Osteoblast (primary cell): ENCODE measurements at regions not wholly inside any gene's neighbourhood (a gene's known extent, or its start where the extent isn't known, plus 50 kb on each side); places are given as distances from the start of the nearest gene placed in this dataset.
A peak's percentile ranks its signal among the peaks of the same experiment; 100 is the strongest.

Source experiments
- DNase-seq: peaks from one replicate; pipeline ENCODE4 v3.0.0; 2011; ENCODE audit warnings: low spot score, mixed read lengths; ENCODE audit not compliant: insufficient read length; ENCODE audit errors: missing footprints
- H2AFZ ChIP-seq: 2 replicates; pipeline ENCODE4 v1.6.0; 2011; ENCODE audit warnings: mild to moderate bottlenecking, low read length
- H3K27ac ChIP-seq: 2 replicates; pipeline ENCODE4 v1.5.1; 2011; ENCODE audit warnings: mild to moderate bottlenecking, low read depth, low read length, moderate library complexity
- H3K27me3 ChIP-seq: 2 replicates; pipeline ENCODE4 v1.6.0; 2012; ENCODE audit warnings: mild to moderate bottlenecking, control low read depth, inconsistent platforms, low read length, moderate library complexity; ENCODE audit not compliant: insufficient read depth
- H3K36me3 ChIP-seq: 2 replicates; pipeline ENCODE4 v1.5.1; 2011; ENCODE audit warnings: mild to moderate bottlenecking, low read length, control low read depth, moderate library complexity; ENCODE audit not compliant: insufficient read depth
- H3K4me1 ChIP-seq: 2 replicates; pipeline ENCODE4 v1.5.1; 2011; ENCODE audit warnings: mild to moderate bottlenecking, low read length, control low read depth, moderate library complexity; ENCODE audit not compliant: insufficient read depth
- H3K4me2 ChIP-seq: 2 replicates; pipeline ENCODE4 v1.6.0; 2011; ENCODE audit warnings: mild to moderate bottlenecking, low read length; ENCODE audit not compliant: insufficient read depth
- H3K4me3 ChIP-seq: fragments of 200-600 bp; sonication (generic); 3 replicates; pipeline ENCODE4 v1.5.1; 2012; ENCODE audit warnings: mild to moderate bottlenecking, low read length, inconsistent platforms; ENCODE audit not compliant: insufficient read depth
- H3K79me2 ChIP-seq: 2 replicates; pipeline ENCODE4 v1.6.0; 2012; ENCODE audit warnings: mild to moderate bottlenecking, low read length, control low read depth, inconsistent platforms; ENCODE audit not compliant: insufficient read depth
- H3K9me3 ChIP-seq: 2 replicates; pipeline ENCODE4 v1.5.1; 2011; ENCODE audit warnings: low read depth, low read length, control low read depth
- H4K20me1 ChIP-seq: 2 replicates; pipeline ENCODE4 v1.6.0; 2012; ENCODE audit warnings: mild to moderate bottlenecking, low read length, control low read depth; ENCODE audit not compliant: insufficient read depth
- CTCF ChIP-seq: IDR thresholded peaks from 2 replicates; pipeline ENCODE4 v1.5.1; 2011; ENCODE audit warnings: mild to moderate bottlenecking, low read depth, low read length, moderate library complexity; ENCODE audit errors: extremely low read depth

DNA sequence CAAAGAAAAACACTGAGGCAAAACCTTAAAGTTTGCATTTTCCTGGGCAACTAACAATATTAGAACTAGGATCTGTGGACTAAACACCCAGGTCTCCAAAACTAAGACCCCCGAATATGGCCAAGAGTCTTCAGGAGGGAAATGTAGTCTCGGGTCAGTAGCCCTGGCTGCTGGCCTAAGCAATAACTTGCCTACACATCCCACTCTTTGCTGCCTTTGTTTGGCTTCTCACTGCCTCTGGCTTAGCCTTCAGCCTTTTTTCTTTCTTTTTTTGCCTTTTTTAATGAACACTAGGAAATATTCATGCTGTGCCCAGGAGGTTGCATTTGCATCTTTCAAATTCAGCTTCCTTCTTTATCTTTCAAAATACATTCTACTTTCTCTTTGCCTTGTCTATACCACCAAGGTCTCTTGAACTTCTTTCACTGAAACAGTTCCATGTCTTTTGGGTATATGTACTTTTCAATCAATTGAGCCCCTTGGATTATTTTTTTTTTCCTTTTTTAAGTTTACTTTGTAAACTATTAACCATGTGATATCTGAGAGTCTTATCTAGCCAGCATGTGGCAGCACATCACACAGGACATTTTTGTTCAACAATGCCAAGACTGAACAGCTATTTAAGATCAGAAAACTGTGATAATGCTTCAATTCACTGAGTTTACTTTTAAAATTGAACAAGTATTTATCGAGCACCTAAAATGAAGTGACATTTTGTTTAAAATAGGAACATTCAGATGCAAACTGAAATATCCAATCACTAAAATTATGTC, 165.0 kb upstream of the TRPC6 start:
- no peaks in the 10 kb centered on the region for H3K36me3 ChIP-seq
- peak overlapping the region; percentile 56 for H3K4me2 ChIP-seq
- no peaks in the 10 kb centered on the region for H3K4me1 ChIP-seq
- H3K9me3 ChIP-seq, result no peaks in the 10 kb centered on the region
- no peak for TF ChIP-seq CTCF
- no peaks in the 10 kb centered on the region for H4K20me1 ChIP-seq
- no peaks in the 10 kb centered on the region for H3K79me2 ChIP-seq
- H2AFZ ChIP-seq, result peak overlapping the region; percentile 64
- no peak overlapping the region for H3K27ac ChIP-seq
- no peak overlapping the region for H3K4me3 ChIP-seq
- no peaks in the 10 kb centered on the region for H3K27me3 ChIP-seq
- DNase-seq, result no peak

- H3K9me3 ChIP-seq, result no peaks in the 10 kb centered on the region
- H3K36me3 ChIP-seq, result no peaks in the 10 kb centered on the region
- DNase-seq, result peak; percentile 32
- H3K4me3 ChIP-seq, result no peak overlapping the region
- H3K79me2 ChIP-seq, result no peaks in the 10 kb centered on the region
- H3K4me2 ChIP-seq, result no peak overlapping the region
- H3K4me1 ChIP-seq, result no peaks in the 10 kb centered on the region
- no peaks in the 10 kb centered on the region for H4K20me1 ChIP-seq
- H3K27me3 ChIP-seq, result no peaks in the 10 kb centered on the region
- H3K27ac ChIP-seq, result no peak overlapping the region
- no peak overlapping the region for H2AFZ ChIP-seq
- TF ChIP-seq CTCF, result no peak
These were observed 161.9 kb upstream of the TRPC6 start for GRCh38 chr11:101745756-101746155.

GRCh38 chr11:101743828-101744227, 160.0 kb upstream of the TRPC6 start:
- no peaks in the 10 kb centered on the region for H3K9me3 ChIP-seq
- no peaks in the 10 kb centered on the region for H3K79me2 ChIP-seq
- H3K27me3 ChIP-seq, result no peaks in the 10 kb centered on the region
- no peaks in the 10 kb centered on the region for H3K36me3 ChIP-seq
- H4K20me1 ChIP-seq, result no peaks in the 10 kb centered on the region
- no peak overlapping the region for H2AFZ ChIP-seq
- no peaks in the 10 kb centered on the region for H3K4me1 ChIP-seq
- no peak overlapping the region for H3K4me3 ChIP-seq
- no peak for DNase-seq
- no peak for TF ChIP-seq CTCF
- no peak overlapping the region for H3K4me2 ChIP-seq
- no peak overlapping the region for H3K27ac ChIP-seq

GRCh38 chr11:101741479-101742175, 157.8 kb upstream of the TRPC6 start:
- H4K20me1 ChIP-seq, result no peaks in the 10 kb centered on the region
- no peak overlapping the region for H3K27ac ChIP-seq
- no peak overlapping the region for H3K4me3 ChIP-seq
- no peak overlapping the region for H3K4me2 ChIP-seq
- no peaks in the 10 kb centered on the region for H3K27me3 ChIP-seq
- no peak for DNase-seq
- no peak overlapping the region for H2AFZ ChIP-seq
- TF ChIP-seq CTCF, result no peak
- H3K9me3 ChIP-seq, result no peaks in the 10 kb centered on the region
- no peaks in the 10 kb centered on the region for H3K4me1 ChIP-seq
- no peaks in the 10 kb centered on the region for H3K79me2 ChIP-seq
- no peaks in the 10 kb centered on the region for H3K36me3 ChIP-seq
